NCI-H1417 (cell line): ENCODE measurements at regions not wholly inside any gene's neighbourhood (a gene's known extent, or its start where the extent isn't known, plus 50 kb on each side); places are given as distances from the start of the nearest gene placed in this dataset.
A peak's percentile ranks its signal among the peaks of the same experiment; 100 is the strongest.
"Not testable (repeated sequence)": the region's sequence is repeated elsewhere in the genome, so short reads cannot be mapped to it uniquely, and the experiment has no call there.

Source experiments
- DNase-seq, 3 experiments: peaks; one replicate each; lab custom pipeline; 2025; lab: John Stamatoyannopoulos, UW

GRCh38 chr3:145259166-145259880 lies 901.7 kb downstream of the PLOD2 start:
- no peak for DNase-seq

- not testable (repeated sequence) for DNase-seq
Observed at GRCh38 chr3:145263458-145263857, 897.5 kb downstream of the PLOD2 start.

GRCh38 chr3:145266368-145266767 lies 894.6 kb downstream of the PLOD2 start:
- DNase-seq, result no peak

GRCh38 chr3:145269106-145269505 lies 891.9 kb downstream of the PLOD2 start:
- DNase-seq, result no peak

GRCh38 chr3:145272684-145273083 lies 888.3 kb downstream of the PLOD2 start:
- DNase-seq, result no peak

GRCh38 chr3:145282505-145282904 lies 878.5 kb downstream of the PLOD2 start:
- no peak for DNase-seq

- no peak for DNase-seq
Observed at GRCh38 chr3:145286937-145287336, 874.0 kb downstream of the PLOD2 start.

- DNase-seq, result no peak
Observed at GRCh38 chr3:145290010-145290409, 871.0 kb downstream of the PLOD2 start.

GRCh38 chr3:145294572-145294971 lies 866.4 kb downstream of the PLOD2 start:
- DNase-seq, result peak in 1 of 3 experiments; percentile 29

- DNase-seq, result no peak
Observed at GRCh38 chr3:145307272-145307671, 853.7 kb downstream of the PLOD2 start.

- no peak for DNase-seq
Observed at GRCh38 chr3:145313751-145314150, 847.2 kb downstream of the PLOD2 start.

GRCh38 chr3:145316253-145316652 lies 844.7 kb downstream of the PLOD2 start:
- DNase-seq, result peak in 1 of 3 experiments; percentile 12

- no peak for DNase-seq
Observed at GRCh38 chr3:145326666-145327065, 834.3 kb downstream of the PLOD2 start.

GRCh38 chr3:145333427-145333826 lies 827.6 kb downstream of the PLOD2 start:
- DNase-seq, result not testable (repeated sequence)

GRCh38 chr3:145333931-145334330 lies 827.1 kb downstream of the PLOD2 start:
- DNase-seq, result no peak

- no peak for DNase-seq
Observed at GRCh38 chr3:145355206-145355605, 805.8 kb downstream of the PLOD2 start.

GRCh38 chr3:145357453-145357852 lies 803.5 kb downstream of the PLOD2 start:
- DNase-seq, result no peak

GRCh38 chr3:145359040-145359439 lies 801.9 kb downstream of the PLOD2 start:
- no peak for DNase-seq

- no peak for DNase-seq
Observed at GRCh38 chr3:145368748-145369147, 792.2 kb downstream of the PLOD2 start.

- DNase-seq, result no peak
Observed at GRCh38 chr3:145370870-145371269, 790.1 kb downstream of the PLOD2 start.

- DNase-seq, result no peak
Observed at GRCh38 chr3:145377301-145377700, 783.7 kb downstream of the PLOD2 start.

- DNase-seq, result no peak
Observed at GRCh38 chr3:145383416-145383815, 777.6 kb downstream of the PLOD2 start.

GRCh38 chr3:145384307-145384706 lies 776.7 kb downstream of the PLOD2 start:
- no peak for DNase-seq

- DNase-seq, result no peak
Observed at GRCh38 chr3:145387211-145387610, 773.8 kb downstream of the PLOD2 start.
